ENCODE measurements at regions not wholly inside any gene's neighbourhood (a gene's known extent, or its start where the extent isn't known, plus 50 kb on each side); places are given as distances from the start of the nearest gene placed in this dataset.

DNA sequence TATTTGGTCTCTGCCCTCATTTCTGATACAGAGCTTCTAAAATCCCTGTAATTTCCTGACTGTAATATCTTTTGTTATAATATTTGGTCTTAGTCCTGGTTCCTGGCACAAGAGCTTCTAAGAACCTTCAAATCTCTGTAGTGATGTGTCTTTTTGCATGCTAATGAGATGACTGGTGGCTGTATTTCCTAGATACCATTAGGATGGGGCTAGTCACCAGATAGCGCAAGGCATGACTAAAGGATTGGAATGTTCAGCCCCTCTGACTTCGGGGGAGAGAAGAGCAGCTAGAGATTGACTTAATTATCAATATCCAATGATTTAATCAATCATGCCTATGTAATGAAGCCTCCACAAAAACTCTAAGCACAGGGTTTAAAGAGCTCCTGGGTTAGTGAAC, 620.8 kb upstream of the ACVR2A start:
- Histone ChIP-seq H3K27me3 (no peaks in the 10 kb centered on the region), H3K9me3 (ENCODE audit: low read depth) (no peaks in the 10 kb centered on the region), H3K36me3 (no peaks in the 10 kb centered on the region), H3K4me1 (ENCODE audit: low read depth) (no peaks in the 10 kb centered on the region), H3K4me3 (no peak overlapping the region), H3K27ac (no peak overlapping the region)
- DNase-seq (ENCODE audit: low read depth in 1 of 2, low spot score in 1 of 2), result peak in 1 of 2 donors; percentile 4
- TF ChIP-seq, protein P1, sequence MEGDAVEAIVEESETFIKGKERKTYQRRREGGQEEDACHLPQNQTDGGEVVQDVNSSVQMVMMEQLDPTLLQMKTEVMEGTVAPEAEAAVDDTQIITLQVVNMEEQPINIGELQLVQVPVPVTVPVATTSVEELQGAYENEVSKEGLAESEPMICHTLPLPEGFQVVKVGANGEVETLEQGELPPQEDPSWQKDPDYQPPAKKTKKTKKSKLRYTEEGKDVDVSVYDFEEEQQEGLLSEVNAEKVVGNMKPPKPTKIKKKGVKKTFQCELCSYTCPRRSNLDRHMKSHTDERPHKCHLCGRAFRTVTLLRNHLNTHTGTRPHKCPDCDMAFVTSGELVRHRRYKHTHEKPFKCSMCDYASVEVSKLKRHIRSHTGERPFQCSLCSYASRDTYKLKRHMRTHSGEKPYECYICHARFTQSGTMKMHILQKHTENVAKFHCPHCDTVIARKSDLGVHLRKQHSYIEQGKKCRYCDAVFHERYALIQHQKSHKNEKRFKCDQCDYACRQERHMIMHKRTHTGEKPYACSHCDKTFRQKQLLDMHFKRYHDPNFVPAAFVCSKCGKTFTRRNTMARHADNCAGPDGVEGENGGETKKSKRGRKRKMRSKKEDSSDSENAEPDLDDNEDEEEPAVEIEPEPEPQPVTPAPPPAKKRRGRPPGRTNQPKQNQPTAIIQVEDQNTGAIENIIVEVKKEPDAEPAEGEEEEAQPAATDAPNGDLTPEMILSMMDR (IDR thresholded peaks at IDR 0.05; ENCODE audit: low read depth, low read length), result no peak

DNA sequence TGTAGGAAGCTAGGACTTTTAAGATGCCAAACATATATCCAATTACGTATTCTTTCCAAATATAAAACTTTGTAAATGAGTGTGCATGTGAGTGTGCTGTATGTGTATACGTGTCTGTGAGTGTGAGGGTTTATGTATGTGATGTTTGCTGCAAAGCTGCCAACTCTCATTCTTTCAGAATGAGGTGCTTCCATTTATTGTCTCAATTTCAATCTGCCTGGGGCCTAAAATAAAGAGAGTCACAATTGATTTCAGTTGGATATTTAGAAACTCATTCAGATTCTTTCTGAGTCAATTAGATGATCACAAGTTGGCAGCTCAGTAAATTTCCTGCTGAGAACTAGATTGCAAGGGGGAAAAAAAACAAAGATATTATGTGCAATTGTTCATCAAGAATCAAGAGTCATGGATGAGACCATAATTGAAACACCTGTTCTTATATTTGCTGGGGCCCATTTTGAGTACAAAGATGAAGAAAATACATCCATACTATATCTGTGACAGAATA, 621.2 kb upstream of the ACVR2A start:
- Histone ChIP-seq H3K4me3 (no peak overlapping the region), H3K36me3 (no peaks in the 10 kb centered on the region), H3K27ac (no peak overlapping the region), H3K9me3 (ENCODE audit: low read depth) (no peaks in the 10 kb centered on the region), H3K4me1 (ENCODE audit: low read depth) (no peaks in the 10 kb centered on the region), H3K27me3 (no peaks in the 10 kb centered on the region)
- TF ChIP-seq, protein P1 (IDR thresholded peaks at IDR 0.05; ENCODE audit: low read depth, low read length), result no peak
- no peak for DNase-seq (ENCODE audit: low read depth in 1 of 2, low spot score in 1 of 2)

DNA sequence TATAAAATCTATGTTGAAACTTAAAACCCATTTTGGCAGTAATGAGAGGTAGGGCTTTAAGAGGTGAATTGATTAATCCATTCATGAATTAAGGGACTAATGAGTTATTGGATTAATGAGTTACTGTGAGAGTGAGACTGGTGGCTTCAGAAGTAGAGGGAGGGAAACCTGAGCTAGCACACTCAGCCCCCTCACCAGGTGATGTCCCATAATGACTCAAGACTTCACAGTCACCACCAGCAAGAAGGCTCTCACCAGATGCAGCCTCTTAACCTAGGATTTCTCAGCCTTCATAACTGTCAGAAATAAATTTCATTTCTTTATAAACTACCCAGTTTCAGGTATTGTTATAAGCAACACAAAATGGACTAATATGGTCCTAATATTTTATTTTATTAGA, 621.7 kb upstream of the ACVR2A start:
- H3K4me1 ChIP-seq (ENCODE audit: low read depth), result no peaks in the 10 kb centered on the region
- DNase-seq (ENCODE audit: low read depth in 1 of 2, low spot score in 1 of 2), result no peak
- H3K4me3 ChIP-seq, result no peak overlapping the region
- H3K27ac ChIP-seq, result no peak overlapping the region
- no peaks in the 10 kb centered on the region for H3K36me3 ChIP-seq
- H3K27me3 ChIP-seq, result no peaks in the 10 kb centered on the region
- TF ChIP-seq, protein P1 (IDR thresholded peaks at IDR 0.05; ENCODE audit: low read depth, low read length), result no peak
- no peaks in the 10 kb centered on the region for H3K9me3 ChIP-seq (ENCODE audit: low read depth)

DNA sequence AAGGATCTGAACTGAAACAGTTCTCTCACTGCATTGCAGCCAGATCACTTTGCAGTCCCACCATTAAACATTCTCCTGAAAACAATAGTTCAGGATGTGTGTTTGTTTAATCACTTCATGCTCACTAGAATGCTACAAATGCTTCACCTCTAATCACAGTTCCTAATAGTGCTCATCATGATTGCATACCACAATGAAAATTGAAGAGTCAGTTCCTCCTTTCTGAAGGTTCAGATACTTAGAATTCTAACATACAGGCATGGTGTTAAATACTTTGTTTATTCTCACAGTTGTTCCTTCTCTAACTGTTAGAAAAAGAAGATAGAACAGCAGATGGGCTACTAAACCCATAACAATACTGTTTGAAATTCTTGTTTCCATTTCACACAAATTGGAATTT, 622.3 kb upstream of the ACVR2A start:
- DNase-seq (ENCODE audit: low read depth in 1 of 2, low spot score in 1 of 2), result no peak
- H3K27ac ChIP-seq, result no peak overlapping the region
- H3K4me1 ChIP-seq (ENCODE audit: low read depth), result no peaks in the 10 kb centered on the region
- TF ChIP-seq, protein P1 (IDR thresholded peaks at IDR 0.05; ENCODE audit: low read depth, low read length), result no peak
- no peak overlapping the region for H3K4me3 ChIP-seq
- H3K27me3 ChIP-seq, result no peaks in the 10 kb centered on the region
- no peaks in the 10 kb centered on the region for H3K9me3 ChIP-seq (ENCODE audit: low read depth)
- H3K36me3 ChIP-seq, result no peaks in the 10 kb centered on the region

DNA sequence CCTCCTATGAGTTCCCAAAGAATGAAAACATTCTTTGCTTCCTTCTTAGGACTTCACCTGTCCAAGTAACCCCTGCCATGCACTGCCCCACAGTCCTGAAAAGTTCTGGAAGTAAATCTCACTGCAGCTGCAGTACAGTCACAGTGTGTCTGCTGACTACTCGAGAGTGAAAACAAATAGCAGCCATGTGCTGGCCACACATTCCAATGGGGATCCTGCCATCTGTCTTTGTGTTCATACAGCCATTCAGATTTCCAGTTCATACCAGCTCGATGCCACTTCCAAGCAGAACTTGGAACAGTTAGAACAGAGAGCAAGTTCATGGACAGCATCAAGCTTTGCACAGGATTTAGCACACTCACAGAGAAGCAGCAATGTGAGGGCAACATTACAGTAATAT, 629.9 kb upstream of the ACVR2A start:
- peak; percentile 2 for DNase-seq (ENCODE audit: low read depth in 1 of 2, low spot score in 1 of 2)
- no peaks in the 10 kb centered on the region for H3K27me3 ChIP-seq
- no peaks in the 10 kb centered on the region for H3K4me1 ChIP-seq (ENCODE audit: low read depth)
- H3K27ac ChIP-seq, result no peak overlapping the region
- no peaks in the 10 kb centered on the region for H3K9me3 ChIP-seq (ENCODE audit: low read depth)
- H3K36me3 ChIP-seq, result no peaks in the 10 kb centered on the region
- H3K4me3 ChIP-seq, result no peak overlapping the region
- TF ChIP-seq, protein P1 (IDR thresholded peaks at IDR 0.05; ENCODE audit: low read depth, low read length), result no peak

DNA sequence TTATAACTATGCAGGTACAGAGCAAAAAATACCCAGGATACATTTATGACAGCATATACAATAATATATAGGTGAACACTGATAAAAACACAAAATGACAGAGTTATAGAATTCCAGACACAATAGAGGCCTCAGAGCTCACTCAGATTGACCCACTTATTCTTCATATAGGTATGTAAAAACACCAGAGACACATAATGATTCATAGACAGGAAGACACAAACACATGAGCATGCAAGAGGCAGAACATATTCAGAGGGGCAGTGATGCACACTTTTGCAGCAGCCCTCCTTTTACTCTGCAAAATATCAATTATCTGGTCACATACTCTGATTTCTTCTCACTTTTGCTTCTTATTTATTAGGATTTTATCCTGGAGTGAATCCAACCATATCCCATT, 633.3 kb upstream of the ACVR2A start:
- DNase-seq (ENCODE audit: low read depth in 1 of 2, low spot score in 1 of 2), result no peak
- H3K4me1 ChIP-seq (ENCODE audit: low read depth), result no peaks in the 10 kb centered on the region
- H3K27me3 ChIP-seq, result no peaks in the 10 kb centered on the region
- H3K9me3 ChIP-seq (ENCODE audit: low read depth), result no peaks in the 10 kb centered on the region
- H3K36me3 ChIP-seq, result no peaks in the 10 kb centered on the region
- TF ChIP-seq, protein P1 (IDR thresholded peaks at IDR 0.05; ENCODE audit: low read depth, low read length), result no peak
- no peak overlapping the region for H3K27ac ChIP-seq
- no peak overlapping the region for H3K4me3 ChIP-seq
